HL-60 (cell line): ENCODE measurements at regions not wholly inside any gene's neighbourhood (a gene's known extent, or its start where the extent isn't known, plus 50 kb on each side); places are given as distances from the start of the nearest gene placed in this dataset.

Experiments
- DNase-seq, 2 experiments: peaks; one replicate each; pipeline ENCODE4 v3.0.0-alpha.2; 2010 to 2020; ENCODE audit warnings: low read depth in 1 of 2, low spot score in 1 of 2
- H3K27ac ChIP-seq: fragments of 250-450 bp; sonication (Bioruptor Pico); replicated peaks from 2 replicates; pipeline ENCODE4 v1.5.1; 2020; ENCODE audit warnings: mild to moderate bottlenecking, moderate library complexity
- H3K27me3 ChIP-seq: fragments of 250-450 bp; sonication (Bioruptor Pico); 2 replicates; pipeline ENCODE4 v1.5.1; 2021; ENCODE audit warnings: mild to moderate bottlenecking, moderate library complexity; ENCODE audit not compliant: insufficient read depth, poor library complexity, severe bottlenecking
- H3K4me3 ChIP-seq: replicated peaks from 2 replicates; pipeline ENCODE4 v1.5.1; 2011; ENCODE audit warnings: mild to moderate bottlenecking, control low read depth, low read length; ENCODE audit not compliant: insufficient read depth
- CTCF ChIP-seq: IDR thresholded peaks from one replicate; pipeline ENCODE4 v1.5.1; 2011; ENCODE audit warnings: low read length, control low read depth, inconsistent platforms; ENCODE audit not compliant: insufficient read depth
- GABPA ChIP-seq: IDR thresholded peaks from 2 replicates; pipeline ENCODE4 v1.6.1; 2012; ENCODE audit warnings: low read depth
- POLR2AphosphoS5 ChIP-seq: IDR thresholded peaks from 2 replicates; pipeline ENCODE4 v1.6.1; 2012; ENCODE audit warnings: low read depth
- REST ChIP-seq: IDR thresholded peaks from 2 replicates; pipeline ENCODE4 v1.6.1; 2012; ENCODE audit warnings: low read depth; ENCODE audit not compliant: insufficient replicate concordance
- SPI1 ChIP-seq: IDR thresholded peaks from 2 replicates; pipeline ENCODE4 v1.6.1; 2012; ENCODE audit warnings: low read depth, mild to moderate bottlenecking, borderline replicate concordance

GRCh38 chr11:92512204-92512569 is 287.6 kb downstream of the FAT3 start:
- Histone ChIP-seq H3K4me3 (no peak overlapping the region), H3K27me3 (no peaks in the 10 kb centered on the region), H3K27ac (no peak overlapping the region)
- TF ChIP-seq REST (no peak), SPI1 (no peak), CTCF (no peak), GABPA (no peak), POLR2AphosphoS5 (no peak)
- DNase-seq, result no peak

- TF ChIP-seq REST (no peak), CTCF (no peak), GABPA (no peak), SPI1 (no peak), POLR2AphosphoS5 (no peak)
- DNase-seq, result no peak
- Histone ChIP-seq H3K27me3 (no peaks in the 10 kb centered on the region), H3K4me3 (no peak overlapping the region), H3K27ac (no peak overlapping the region)
Observed at GRCh38 chr11:92523611-92524010, 299.0 kb downstream of the FAT3 start.

GRCh38 chr11:92524542-92524941 is 299.9 kb downstream of the FAT3 start:
- no peaks in the 10 kb centered on the region for H3K27me3 ChIP-seq
- no peak for TF ChIP-seq POLR2AphosphoS5
- no peak for TF ChIP-seq REST
- TF ChIP-seq GABPA, result no peak
- no peak for TF ChIP-seq SPI1
- TF ChIP-seq CTCF, result no peak
- DNase-seq, result no peak
- no peak overlapping the region for H3K27ac ChIP-seq
- no peak overlapping the region for H3K4me3 ChIP-seq
